Heart left ventricle (tissue), 16 donors: ENCODE measurements at regions not wholly inside any gene's neighbourhood (a gene's known extent, or its start where the extent isn't known, plus 50 kb on each side); places are given as distances from the start of the nearest gene placed in this dataset.

Experiments used
- ATAC-seq, 4 donors: fragments of 200-7000 bp; cut with Tn5 transposase; one replicate each; pipeline ENCODE4 v1.9.1; 2020 to 2022; ENCODE audit warnings: moderate library complexity in 4 of 4, mild to moderate bottlenecking in 3 of 4, moderate number of reproducible peaks in 1 of 4
- DNase-seq, 5 donors: peaks; one replicate each; pipeline ENCODE4 v3.0.0-alpha.2; 2020
- H3K27ac ChIP-seq, 12 donors: fragments of 200-600 bp; sonication (generic) in 4 of 12; one replicate each; pipeline versions ENCODE4 v1.5.0 to v1.8.0; 2016 to 2022; ENCODE audit warnings: mild to moderate bottlenecking in 2 of 12
- H3K27me3 ChIP-seq, 9 donors: fragments of 200-600 bp; sonication (generic) in 2 of 9; one replicate each; pipeline versions ENCODE4 v1.5.1 to v1.8.0; 2016 to 2022; ENCODE audit warnings: mild to moderate bottlenecking in 3 of 9
- H3K36me3 ChIP-seq, 9 donors: fragments of 200-600 bp; sonication (generic) in 2 of 9; one replicate each; pipeline versions ENCODE4 v1.5.0 to v1.8.0; 2018 to 2022; ENCODE audit warnings: mild to moderate bottlenecking in 2 of 9
- H3K4me1 ChIP-seq, 12 donors: fragments of 200-600 bp; sonication (generic) in 4 of 12; one replicate each; pipeline versions ENCODE4 v1.5.0 to v1.8.0; 2016 to 2022; ENCODE audit warnings: mild to moderate bottlenecking in 3 of 12
- H3K4me3 ChIP-seq, 12 donors: fragments of 200-600 bp; sonication (generic) in 4 of 12; one replicate each; pipeline versions ENCODE4 v1.5.0 to v1.8.0; 2017 to 2022; ENCODE audit warnings: mild to moderate bottlenecking in 9 of 12, moderate library complexity in 4 of 12
- H3K9me3 ChIP-seq, 12 donors: fragments of 200-600 bp; sonication (generic) in 4 of 12; one replicate each; pipeline versions ENCODE4 v1.5.0 to v1.8.0; 2016 to 2022; ENCODE audit warnings: mild to moderate bottlenecking in 1 of 12
- POLR2A ChIP-seq, 2 donors: fragments of 450-650 bp; IDR thresholded peaks; one replicate each; pipeline ENCODE4 v1.6.1; 2017; ENCODE audit warnings: antibody characterized with exemption in 2 of 2, mild to moderate bottlenecking in 2 of 2, moderate library complexity in 2 of 2
- WGBS, 4 donors: extraction: QIAGEN DNeasy Blood & Tissue Kit in 2 of 4; methylation state at CpG; one replicate each; pipeline versions ENCODE4 v1.1.5 to v1.1.7; 2013 to 2018; 5-methylcytosine and 5-hydroxymethylcytosine counted together
- intact Hi-C, 10 donors: fragments of 100-400 bp; cut with DNase I; formaldehyde crosslinking; loops; one replicate each; pipeline versions ENCODE4 v1.11.1 to v1.14.2; 2022
- TF ChIP-seq, protein P1 (sequence below), 12 donors: fragments of 200-600 bp; sonication (generic) in 4 of 12; IDR thresholded peaks; one replicate each; pipeline versions ENCODE4 v1.5.0 to v1.8.0; 2018 to 2022; ENCODE audit warnings: antibody characterized with exemption in 12 of 12, mild to moderate bottlenecking in 5 of 12
- donor health status: ischemic (EF 13 %, LVEDD 7.1; RV severe dilation, severe dysfunction).
- donor health status: healthy with polysubstance abuse.
- donor health status: DM: no; HTN: yes; CAD: no.
- donor health status: DM: no; HTN: no; CAD: no.
- donor health status: ischemic (EF 25% LVEDD 6.9; RV normal size, moderate dysfunction).
- donor health status: ischemic (EF 25% LVEDD 5.7; RV mildly dilated, moderate dysfunction).
- donor health status: healthy.
- donor health status: DM: yes; HTN: yes; CAD: no.
- donor health status: ischemic (EF 35%, LVEDD 5.7; RV mildly dilated, moderate dysfunction).
- donor health status: nonischemic (EF 11% LVEDD 7.7; RV severe dilation, severe dysfunction).
- donor health status: DM: yes; HTN: yes; CAD: no.
- donor health status: PGD.
- donor health status: ischemic (EF 29% LVEDD 5.4; RV normal size, mild dysfunction).
- donor health status: nonischemic (EF 23%, LVEDD 6.1; RV moderate dilation, normal function).

DNA sequence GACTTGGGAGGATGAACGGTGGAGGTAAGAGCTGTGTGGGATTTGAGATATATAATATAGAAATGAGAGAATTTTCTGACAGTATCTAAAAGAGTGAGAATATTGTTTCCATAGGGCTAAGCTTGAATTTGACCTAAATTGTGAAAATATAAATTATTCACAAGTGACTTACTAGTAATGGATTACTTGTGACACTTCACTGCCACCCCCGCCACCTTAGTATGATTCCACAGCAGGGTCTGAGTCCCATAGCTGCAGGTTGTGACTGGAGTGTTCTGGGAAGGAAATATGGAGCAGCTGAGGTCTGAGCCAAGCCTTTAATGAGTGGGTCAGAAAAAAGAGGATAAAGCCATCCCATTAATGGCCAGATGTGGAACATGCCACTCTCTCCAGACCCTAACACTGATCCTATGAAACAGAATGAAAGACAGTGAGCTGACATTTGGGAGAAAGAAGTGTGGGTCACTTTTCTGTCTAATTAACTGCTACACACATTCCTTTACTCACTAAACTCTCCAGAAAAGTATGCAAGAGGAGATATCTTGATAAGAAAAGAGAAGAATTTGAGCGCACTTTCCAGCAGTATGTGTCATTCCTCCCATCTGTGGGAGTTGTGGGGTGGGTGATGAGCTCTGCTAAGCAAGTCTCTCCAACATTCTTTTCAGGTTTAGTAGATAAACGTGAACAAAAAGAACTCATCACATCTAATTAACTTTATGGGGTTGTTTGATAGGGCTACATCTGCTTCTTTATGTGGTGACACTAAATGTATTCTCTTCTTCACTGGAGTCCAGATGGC lies 1193.4 kb downstream of the SORCS3 start:
- no peaks in the 10 kb centered on the region for H3K27me3 ChIP-seq
- DNase-seq (no peak), ATAC-seq (no peak)
- H3K4me3 ChIP-seq: no peak overlapping the region
- no peak overlapping the region for H3K27ac ChIP-seq
- H3K9me3 ChIP-seq: no peaks in the 10 kb centered on the region
- H3K36me3 ChIP-seq: no peaks in the 10 kb centered on the region
- peaks cover 0 to 13% (median 0%) of the 10 kb centered on the region in 12 donors for H3K4me1 ChIP-seq
- intact Hi-C loops: no loop called here
- TF ChIP-seq, protein P1, sequence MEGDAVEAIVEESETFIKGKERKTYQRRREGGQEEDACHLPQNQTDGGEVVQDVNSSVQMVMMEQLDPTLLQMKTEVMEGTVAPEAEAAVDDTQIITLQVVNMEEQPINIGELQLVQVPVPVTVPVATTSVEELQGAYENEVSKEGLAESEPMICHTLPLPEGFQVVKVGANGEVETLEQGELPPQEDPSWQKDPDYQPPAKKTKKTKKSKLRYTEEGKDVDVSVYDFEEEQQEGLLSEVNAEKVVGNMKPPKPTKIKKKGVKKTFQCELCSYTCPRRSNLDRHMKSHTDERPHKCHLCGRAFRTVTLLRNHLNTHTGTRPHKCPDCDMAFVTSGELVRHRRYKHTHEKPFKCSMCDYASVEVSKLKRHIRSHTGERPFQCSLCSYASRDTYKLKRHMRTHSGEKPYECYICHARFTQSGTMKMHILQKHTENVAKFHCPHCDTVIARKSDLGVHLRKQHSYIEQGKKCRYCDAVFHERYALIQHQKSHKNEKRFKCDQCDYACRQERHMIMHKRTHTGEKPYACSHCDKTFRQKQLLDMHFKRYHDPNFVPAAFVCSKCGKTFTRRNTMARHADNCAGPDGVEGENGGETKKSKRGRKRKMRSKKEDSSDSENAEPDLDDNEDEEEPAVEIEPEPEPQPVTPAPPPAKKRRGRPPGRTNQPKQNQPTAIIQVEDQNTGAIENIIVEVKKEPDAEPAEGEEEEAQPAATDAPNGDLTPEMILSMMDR (IDR thresholded peaks at IDR 0.05): no peak
- TF ChIP-seq POLR2A (IDR thresholded peaks at IDR 0.05): no peak
- WGBS, 4 donors: 64 to 76% (median 73%) methylated on average over 4 of the region's 4 CpGs

DNA sequence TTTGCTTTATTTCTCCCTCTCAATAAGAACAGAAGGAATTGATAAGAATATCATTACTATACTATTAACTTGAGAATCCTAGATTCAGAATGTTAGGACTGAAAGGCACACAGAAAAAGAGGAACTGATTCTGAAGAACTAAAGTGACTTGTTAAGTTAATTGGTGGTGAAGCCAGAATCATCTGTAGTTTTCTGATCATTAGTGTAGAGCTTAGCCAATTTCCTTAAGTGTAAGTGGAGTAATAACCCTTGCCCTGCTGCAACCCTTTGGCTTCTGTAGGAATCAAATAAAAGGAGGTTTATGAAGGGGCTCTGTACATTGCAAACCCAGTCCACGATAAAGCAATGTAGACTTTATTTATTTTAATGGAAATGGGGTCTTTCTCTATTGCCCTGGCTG lies 1186.0 kb downstream of the SORCS3 start:
- intact Hi-C loops: no loop called here
- TF ChIP-seq POLR2A (IDR thresholded peaks at IDR 0.05): no peak
- TF ChIP-seq, protein P1 (IDR thresholded peaks at IDR 0.05): no peak
- DNase-seq: no peak
- Histone ChIP-seq H3K9me3 (peaks cover 0 to 12% (median 0%) of the 10 kb centered on the region in 12 donors), H3K4me3 (no peak overlapping the region), H3K27ac (no peak overlapping the region), H3K36me3 (no peaks in the 10 kb centered on the region), H3K27me3 (no peaks in the 10 kb centered on the region), H3K4me1 (no peaks in the 10 kb centered on the region)
- no peak for ATAC-seq
- WGBS, 4 donors: 68 to 79% (median 73%) methylated on average over 1 of the region's 1 CpG

DNA sequence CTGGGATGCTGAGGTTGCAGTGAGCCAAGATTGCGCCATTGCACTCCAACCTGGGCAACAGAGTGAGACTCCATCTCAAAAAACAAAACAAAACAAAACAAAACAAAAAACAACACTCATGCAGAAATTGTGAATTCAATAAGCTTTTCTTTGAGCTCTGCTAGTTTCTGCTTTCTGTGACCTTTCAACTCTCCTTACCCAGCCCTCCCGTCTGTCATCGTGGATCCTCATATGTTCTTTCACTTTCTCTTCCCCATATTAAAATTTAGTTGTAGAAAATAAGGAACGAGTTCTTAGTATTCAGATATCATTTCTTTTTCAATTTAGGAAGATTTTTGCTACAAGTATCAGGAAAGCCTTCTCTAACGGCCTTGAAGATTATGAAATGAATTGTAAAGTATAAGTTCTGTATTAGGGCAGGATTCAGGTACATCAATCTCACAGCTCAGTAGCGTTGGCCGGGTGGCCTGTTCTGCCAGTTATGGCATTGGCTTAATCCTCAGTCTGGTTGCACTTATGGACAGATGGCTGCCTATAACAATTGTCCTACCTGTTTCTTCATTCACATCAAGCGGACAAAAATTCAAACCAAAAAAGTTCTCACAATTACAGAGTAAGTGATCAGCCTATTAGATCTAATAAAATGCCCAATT lies 1167.0 kb downstream of the SORCS3 start:
- no peak for TF ChIP-seq POLR2A (IDR thresholded peaks at IDR 0.05)
- TF ChIP-seq, protein P1 (IDR thresholded peaks at IDR 0.05): no peak
- intact Hi-C loops: no loop called here
- H3K9me3 ChIP-seq: no peaks in the 10 kb centered on the region
- 78 to 84% (median 81%) methylated on average over 8 of the region's 8 CpGs for WGBS, 4 donors
- no peaks in the 10 kb centered on the region for H3K4me1 ChIP-seq
- H3K36me3 ChIP-seq: no peaks in the 10 kb centered on the region
- no peak overlapping the region for H3K27ac ChIP-seq
- no peak overlapping the region for H3K4me3 ChIP-seq
- ATAC-seq: no peak
- no peak for DNase-seq
- no peaks in the 10 kb centered on the region for H3K27me3 ChIP-seq

DNA sequence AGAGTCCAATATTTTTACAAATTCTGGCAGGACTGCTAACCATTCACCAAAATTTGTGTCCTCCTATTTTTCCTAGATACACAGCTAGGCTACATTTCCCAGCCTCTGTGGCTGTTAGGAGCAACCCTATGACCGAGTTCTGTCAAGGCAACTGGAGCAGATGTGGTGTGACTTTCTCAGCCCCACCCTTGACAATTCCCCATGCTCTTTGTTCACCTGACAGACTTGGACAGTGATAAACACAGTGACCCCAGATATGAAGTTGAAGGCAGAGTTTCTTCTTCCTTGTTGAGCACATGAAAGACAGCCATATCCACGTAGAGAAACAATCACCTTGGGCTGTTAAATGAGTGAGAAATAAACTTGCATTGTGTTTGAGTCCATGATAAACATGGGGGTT lies 1162.1 kb downstream of the SORCS3 start:
- no peak for ATAC-seq
- no peak overlapping the region for H3K27ac ChIP-seq
- H3K4me1 ChIP-seq: no peaks in the 10 kb centered on the region
- DNase-seq: no peak
- no peak overlapping the region for H3K4me3 ChIP-seq
- H3K9me3 ChIP-seq: no peaks in the 10 kb centered on the region
- no peaks in the 10 kb centered on the region for H3K36me3 ChIP-seq
- 45 to 62% (median 53%) methylated on average over 2 of the region's 2 CpGs for WGBS, 4 donors
- intact Hi-C loops: no loop called here
- H3K27me3 ChIP-seq: no peaks in the 10 kb centered on the region
- no peak for TF ChIP-seq POLR2A (IDR thresholded peaks at IDR 0.05)
- TF ChIP-seq, protein P1 (IDR thresholded peaks at IDR 0.05): no peak
